NCI-H510A treated with DMSO at 0.1 percent for 48 hours (cell line): ENCODE measurements at regions not wholly inside any gene's neighbourhood (a gene's known extent, or its start where the extent isn't known, plus 50 kb on each side); places are given as distances from the start of the nearest gene placed in this dataset.

ENCODE experiments used
- DNase-seq: peaks from one replicate; lab custom pipeline; 2025; lab: John Stamatoyannopoulos, UW

DNA sequence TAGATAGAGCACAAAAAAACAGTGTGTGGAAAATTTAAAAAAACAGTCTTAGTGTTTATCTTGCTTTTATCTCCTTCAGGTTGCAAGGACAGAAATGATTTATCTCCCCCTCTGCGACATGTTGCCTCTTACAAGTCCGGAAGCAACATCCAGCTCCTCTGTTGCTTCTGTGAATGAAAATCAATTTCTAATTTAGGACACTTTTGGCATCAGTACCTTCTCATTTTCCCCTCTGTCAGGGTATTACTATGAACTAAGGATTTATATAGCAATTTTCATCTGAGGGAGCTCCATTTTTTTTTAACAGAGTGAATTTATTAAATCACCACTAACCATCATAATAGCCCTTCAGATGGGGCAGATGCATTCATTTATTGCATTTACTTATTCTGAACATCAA is 116.6 kb upstream of the PLXNC1 start:
- no peak for DNase-seq

GRCh38 chr12:94032368-94032767 is 116.0 kb upstream of the PLXNC1 start:
- no peak for DNase-seq

DNA sequence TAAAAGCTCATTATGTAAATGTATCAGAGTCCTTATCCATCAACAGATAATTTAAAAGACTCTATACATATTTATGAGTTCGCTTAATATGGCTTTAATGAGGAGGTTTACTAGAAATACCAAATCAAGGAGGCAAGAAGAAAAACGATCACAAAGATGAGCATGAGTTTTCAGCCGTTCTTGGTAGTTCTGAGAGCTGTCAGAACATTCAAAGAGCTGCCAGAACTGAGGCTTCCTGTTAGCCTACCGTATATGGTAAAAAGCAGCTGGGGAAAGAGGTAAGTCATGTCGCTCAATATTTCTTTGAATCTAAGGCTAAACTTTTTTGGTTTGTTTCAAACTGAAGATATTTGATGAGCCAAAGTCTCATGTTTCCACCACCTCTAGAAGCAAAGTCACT is 115.3 kb upstream of the PLXNC1 start:
- DNase-seq, result no peak

GRCh38 chr12:94033784-94034183 is 114.6 kb upstream of the PLXNC1 start:
- DNase-seq, result no peak

DNA sequence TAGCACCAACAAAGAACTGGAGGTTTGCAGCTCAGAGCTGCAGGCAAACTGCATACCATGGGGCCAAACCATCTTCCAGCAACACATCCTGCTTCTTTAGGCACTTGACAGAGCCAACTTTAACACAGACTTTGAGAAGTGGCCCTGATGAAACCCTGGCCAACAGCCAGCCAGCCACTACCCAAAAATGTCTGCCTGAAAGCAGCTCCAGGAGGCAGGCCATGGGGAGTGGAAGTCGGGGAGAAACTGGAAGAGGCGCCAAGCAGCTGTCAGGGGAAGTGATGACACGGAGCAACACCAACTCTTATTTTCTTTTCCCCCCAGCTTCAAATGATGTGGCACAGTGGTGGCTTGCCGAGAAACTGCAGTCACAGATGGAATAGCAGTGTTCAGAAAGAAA is 110.9 kb upstream of the PLXNC1 start:
- DNase-seq, result no peak

DNA sequence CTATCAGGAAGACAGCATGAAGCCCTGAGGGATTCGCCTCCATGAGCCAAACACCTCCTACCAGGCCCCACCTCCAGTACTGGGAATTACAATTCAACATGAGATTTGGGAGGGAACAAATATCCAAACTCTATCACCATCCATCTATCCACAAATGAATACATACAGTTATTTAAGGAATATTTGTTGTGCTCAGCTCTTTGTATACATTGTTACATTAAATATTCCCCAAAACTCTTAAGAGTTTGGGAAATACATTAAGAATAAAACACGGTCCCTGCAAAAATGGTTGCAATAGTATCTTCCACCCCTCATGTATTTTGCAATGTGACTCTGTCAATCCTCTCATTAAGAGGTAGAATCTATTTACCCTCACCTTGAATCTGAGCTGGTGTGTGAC is 109.8 kb upstream of the PLXNC1 start:
- DNase-seq, result no peak

DNA sequence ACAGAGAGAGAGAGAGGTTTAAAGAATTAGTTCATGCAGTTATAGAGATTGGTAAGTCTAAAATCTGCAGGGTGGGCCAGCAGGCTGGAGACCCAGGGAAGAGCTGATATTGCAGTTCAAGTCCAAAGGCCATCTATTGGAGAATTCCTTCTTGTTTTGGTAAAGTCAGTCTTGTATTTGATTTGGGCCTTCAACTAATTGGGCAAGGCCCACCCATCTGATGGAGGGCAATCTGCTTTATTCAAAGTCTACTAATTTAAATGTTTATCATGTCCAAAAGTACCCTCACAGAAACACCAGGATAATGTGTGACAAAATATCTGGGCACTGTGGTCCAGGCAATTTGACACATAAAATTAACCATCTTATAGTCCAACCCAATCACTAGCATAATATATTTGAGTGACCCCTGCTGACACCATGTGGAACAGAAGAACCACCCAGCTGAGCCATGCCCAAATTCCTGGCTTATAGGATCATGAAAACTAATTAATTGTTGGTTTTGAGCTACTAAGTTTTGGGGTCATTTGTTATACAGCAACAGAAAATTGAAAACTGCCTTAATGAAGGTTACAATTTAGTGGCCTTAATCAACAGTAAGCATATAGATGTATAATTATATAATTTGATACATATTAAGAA is 109.1 kb upstream of the PLXNC1 start:
- DNase-seq, result no peak

- no peak for DNase-seq
These were observed 108.5 kb upstream of the PLXNC1 start for GRCh38 chr12:94039914-94040313.

DNA sequence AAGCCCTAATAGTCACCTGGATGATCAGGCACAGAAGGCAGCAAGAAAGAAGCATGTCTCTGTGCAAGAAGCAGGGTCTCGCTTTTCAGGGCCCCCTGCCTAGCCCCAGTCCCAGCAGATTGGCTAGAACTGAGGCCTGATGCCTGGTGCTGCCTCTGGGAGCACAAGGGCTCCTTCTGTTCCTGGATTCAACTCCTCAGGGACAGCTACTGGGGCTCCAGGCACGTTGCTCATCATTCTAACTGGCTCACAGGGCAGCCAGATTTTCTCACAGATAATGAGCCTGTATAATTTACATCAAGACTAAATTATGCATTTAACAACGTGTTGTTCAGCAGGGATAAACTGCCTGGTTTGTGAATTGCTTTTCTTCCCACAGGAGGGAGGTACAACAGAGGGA is 106.5 kb upstream of the PLXNC1 start:
- DNase-seq, result no peak

- no peak for DNase-seq
These were observed 106.1 kb upstream of the PLXNC1 start for GRCh38 chr12:94042321-94042720.

- DNase-seq, result no peak
These were observed 101.6 kb upstream of the PLXNC1 start for GRCh38 chr12:94046626-94047410.

DNA sequence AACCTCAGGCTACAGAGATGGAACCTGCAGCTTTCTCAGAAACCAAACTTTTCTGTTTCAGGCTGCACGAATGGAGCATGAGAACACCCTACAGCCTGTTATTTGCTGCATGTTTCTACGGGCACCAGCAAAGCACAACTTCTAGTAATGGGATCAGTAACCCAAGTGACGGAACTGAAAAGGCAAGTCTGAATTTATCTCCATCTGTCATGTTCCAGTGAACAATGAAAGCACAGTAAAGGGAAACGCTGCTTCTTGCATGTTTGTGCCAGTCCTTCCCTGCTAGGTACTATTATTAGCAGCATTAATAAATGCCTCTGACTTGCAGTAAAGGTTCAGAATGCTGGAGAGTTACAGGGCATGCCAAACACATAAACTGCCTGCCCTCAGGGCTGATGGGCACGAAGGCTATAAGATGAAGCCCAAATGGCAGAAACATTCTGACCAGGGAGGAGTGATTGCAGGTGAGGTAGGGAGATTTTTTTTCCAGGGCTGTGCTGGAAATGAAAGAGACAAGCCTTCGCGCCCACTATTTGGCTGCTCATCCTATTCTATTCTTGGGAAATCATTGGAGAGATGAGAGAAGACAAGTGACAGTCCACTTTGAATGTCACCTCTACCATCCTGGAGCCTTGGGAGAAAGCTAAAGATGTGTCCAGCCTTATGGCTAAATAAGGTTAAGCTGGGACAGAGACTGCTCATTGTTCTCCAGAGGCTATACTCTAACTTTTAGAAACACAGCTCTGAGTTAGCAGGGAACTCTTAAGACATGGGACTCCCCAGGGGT is 100.4 kb upstream of the PLXNC1 start:
- DNase-seq, result no peak

DNA sequence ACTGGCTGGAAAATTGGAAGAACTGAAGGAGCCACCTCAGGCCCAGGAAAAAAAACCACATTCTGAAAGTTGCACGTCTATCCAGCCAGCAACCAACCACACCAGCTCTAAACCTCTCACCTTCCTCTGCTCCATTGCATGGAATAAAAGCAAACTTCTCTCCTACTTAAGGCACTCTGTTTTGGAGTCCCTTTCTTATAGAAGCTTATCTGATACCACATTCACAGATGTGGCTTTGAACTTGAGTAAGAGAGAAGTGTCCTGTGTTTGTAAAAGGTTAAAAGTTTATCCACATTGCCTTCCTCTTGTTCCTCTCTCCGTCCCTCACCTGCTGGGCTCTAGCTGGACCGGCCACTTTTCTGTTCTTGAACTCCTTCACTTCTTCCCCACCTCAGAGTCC is 99.6 kb upstream of the PLXNC1 start:
- no peak for DNase-seq

- DNase-seq, result no peak
These were observed 98.7 kb upstream of the PLXNC1 start for GRCh38 chr12:94049718-94050117.

GRCh38 chr12:94053676-94054075 is 94.7 kb upstream of the PLXNC1 start:
- no peak for DNase-seq

- no peak for DNase-seq
These were observed 92.8 kb upstream of the PLXNC1 start for GRCh38 chr12:94055528-94055927.

- DNase-seq, result no peak
These were observed 91.8 kb upstream of the PLXNC1 start for GRCh38 chr12:94056419-94057158.

DNA sequence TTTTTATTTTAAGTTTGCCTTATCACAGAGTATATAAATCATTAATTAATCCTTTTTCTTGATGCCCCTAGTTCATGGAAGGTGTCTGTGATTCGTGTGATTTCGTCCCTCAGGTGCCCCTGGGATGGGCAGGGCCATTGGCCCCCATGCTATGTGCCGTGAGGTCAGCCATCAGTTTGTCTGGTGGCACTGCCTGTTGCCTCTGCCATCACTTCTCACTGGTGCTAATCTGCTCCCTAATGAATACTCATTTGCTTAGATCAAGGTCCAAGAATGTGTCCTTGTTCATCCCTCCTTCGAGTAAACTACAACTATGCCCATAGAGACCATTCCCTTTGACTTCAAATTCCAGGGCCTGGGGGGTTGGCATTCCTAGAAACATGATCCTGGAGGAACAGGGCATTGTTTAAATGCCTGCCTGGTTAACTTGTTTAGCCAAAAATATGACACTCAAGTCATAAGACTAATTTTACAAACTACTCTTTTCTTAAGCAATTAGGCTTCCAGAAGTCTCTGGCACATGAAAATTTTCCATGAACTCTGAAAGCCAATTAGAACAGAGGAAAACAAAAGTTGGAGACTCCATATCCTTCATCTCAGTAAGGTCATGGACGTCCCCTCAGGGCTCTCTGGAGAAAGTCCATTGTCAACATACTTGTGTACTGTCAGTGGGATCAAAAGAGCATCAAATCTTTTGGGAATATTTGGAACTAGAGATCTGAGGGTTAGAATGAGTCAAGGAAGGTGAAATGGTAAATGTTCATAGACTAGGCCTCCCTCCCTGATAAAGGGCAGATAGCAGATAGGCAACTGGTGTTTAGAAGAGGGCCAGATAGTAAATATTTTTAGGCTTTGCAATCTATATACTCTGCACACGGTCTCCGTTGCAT is 90.9 kb upstream of the PLXNC1 start:
- no peak for DNase-seq

DNA sequence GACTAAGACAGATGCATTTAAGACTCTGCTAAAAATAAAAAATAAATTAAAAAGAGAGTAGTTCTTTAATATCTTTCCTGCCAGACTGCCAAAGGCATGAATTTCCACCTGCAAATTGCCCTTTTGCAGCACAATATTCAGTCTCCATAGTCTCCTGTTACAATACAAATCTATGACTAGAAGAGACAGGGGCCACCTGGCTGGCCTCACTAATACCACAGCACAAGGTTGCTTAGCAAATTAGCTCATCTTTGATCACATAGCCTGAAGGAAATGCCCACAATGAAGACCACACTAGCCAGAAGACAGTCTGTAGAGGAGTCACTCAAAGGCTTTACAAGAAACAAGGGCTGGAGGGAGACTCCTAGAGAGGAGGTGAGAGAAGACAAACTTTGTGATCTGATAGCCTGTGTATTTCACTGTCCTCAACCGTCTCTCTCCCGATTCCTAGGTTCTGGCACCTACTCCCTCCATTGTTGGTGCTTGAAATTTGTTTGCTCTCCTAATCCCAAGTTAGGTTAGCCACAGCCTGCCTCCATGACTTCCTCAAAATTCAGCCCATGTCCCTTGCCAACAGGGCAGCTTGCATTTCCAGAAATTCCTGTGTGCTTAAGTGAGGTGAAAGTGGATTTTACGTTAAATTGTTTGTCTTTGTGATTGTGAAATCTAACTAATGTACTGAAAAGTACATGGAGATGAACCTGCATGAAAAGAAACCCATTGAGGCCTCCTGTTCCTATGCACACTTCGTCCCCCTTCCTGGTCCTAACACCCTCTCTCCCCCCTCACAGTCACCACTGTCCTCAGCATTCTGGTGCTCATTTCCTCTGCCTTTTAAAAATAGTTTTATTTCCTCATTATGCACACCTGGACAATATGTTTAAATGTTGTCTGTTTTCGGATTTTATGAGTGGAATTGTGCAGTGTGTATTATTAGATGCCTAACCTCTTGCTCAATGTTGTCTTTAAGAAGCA is 88.7 kb upstream of the PLXNC1 start:
- DNase-seq, result no peak

DNA sequence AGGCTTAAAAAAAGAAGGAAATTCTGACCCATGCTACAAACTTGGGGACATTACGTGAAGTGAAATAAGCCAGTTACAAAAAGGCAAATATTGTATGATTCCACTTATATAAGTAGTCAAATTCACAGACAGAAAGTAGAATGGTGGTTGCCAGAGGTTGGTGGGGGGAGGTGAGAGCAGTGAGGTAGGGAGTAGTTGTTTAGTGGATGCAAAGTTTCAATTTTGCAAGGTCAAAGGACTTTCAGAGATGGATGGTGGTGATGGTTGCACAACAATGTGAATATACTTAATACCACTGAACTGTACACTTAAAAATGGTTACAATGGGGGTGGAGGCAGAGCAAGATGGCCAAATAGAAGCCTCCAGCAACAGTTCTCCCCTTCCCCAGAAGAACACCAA is 86.2 kb upstream of the PLXNC1 start:
- DNase-seq, result no peak
